ENCODE measurements at regions not wholly inside any gene's neighbourhood (a gene's known extent, or its start where the extent isn't known, plus 50 kb on each side); places are given as distances from the start of the nearest gene placed in this dataset.

GRCh38 chr10:58106211-58107035 lies 161.3 kb downstream of the IPMK start:
- no peak overlapping the region for H3K4me3 ChIP-seq (ENCODE audit: low read length)
- no peak for DNase-seq (ENCODE audit: low read depth)
- TF ChIP-seq CTCF (conservative IDR thresholded peaks at IDR 0.05; ENCODE audit: low read depth, low read length): no peak

GRCh38 chr10:58104351-58104751 lies 163.3 kb downstream of the IPMK start:
- no peak for DNase-seq (ENCODE audit: low read depth)
- no peak overlapping the region for H3K4me3 ChIP-seq (ENCODE audit: low read length)
- TF ChIP-seq CTCF (conservative IDR thresholded peaks at IDR 0.05; ENCODE audit: low read depth, low read length): no peak

- no peak overlapping the region for H3K4me3 ChIP-seq (ENCODE audit: low read length)
- no peak for TF ChIP-seq CTCF (conservative IDR thresholded peaks at IDR 0.05; ENCODE audit: low read depth, low read length)
- DNase-seq (ENCODE audit: low read depth): no peak
Observed at GRCh38 chr10:58102897-58103296, 164.8 kb downstream of the IPMK start.

GRCh38 chr10:58101682-58102081 lies 166.0 kb downstream of the IPMK start:
- DNase-seq (ENCODE audit: low read depth): no peak
- TF ChIP-seq CTCF (conservative IDR thresholded peaks at IDR 0.05; ENCODE audit: low read depth, low read length): no peak
- H3K4me3 ChIP-seq (ENCODE audit: low read length): no peak overlapping the region

GRCh38 chr10:58094985-58095718 lies 172.5 kb downstream of the IPMK start:
- H3K4me3 ChIP-seq (ENCODE audit: low read length): no peak overlapping the region
- no peak for DNase-seq (ENCODE audit: low read depth)
- no peak for TF ChIP-seq CTCF (conservative IDR thresholded peaks at IDR 0.05; ENCODE audit: low read depth, low read length)

GRCh38 chr10:58091886-58092285 lies 175.8 kb downstream of the IPMK start:
- no peak for DNase-seq (ENCODE audit: low read depth)
- no peak for TF ChIP-seq CTCF (conservative IDR thresholded peaks at IDR 0.05; ENCODE audit: low read depth, low read length)
- no peak overlapping the region for H3K4me3 ChIP-seq (ENCODE audit: low read length)
